ENCODE measurements at regions not wholly inside any gene's neighbourhood (a gene's known extent, or its start where the extent isn't known, plus 50 kb on each side); places are given as distances from the start of the nearest gene placed in this dataset.
"Not testable (repeated sequence)": the region's sequence is repeated elsewhere in the genome, so short reads cannot be mapped to it uniquely, and the experiment has no call there.

DNA sequence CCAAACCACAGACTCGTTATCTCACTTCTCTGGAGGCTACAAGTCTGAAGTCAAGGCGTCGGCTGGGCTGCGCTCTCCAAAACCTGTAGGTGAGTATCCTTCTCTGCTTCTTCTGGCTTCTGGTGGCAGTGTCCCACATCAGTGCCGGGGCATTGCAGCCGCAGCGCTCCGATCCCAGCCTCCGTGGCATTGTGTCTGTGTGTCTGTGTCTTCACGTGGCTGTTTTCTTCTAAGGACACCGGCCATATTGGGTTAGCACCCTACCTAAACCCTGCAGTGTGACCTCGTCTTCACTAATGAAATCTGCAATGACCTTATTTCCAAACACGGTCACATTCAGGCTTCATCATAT lies 584.9 kb upstream of the COBL start:
- H3K27ac Mint-ChIP-seq, result no peak overlapping the region
- no peaks in the 10 kb centered on the region for H3K4me1 Mint-ChIP-seq
- TF ChIP-seq, protein P1, sequence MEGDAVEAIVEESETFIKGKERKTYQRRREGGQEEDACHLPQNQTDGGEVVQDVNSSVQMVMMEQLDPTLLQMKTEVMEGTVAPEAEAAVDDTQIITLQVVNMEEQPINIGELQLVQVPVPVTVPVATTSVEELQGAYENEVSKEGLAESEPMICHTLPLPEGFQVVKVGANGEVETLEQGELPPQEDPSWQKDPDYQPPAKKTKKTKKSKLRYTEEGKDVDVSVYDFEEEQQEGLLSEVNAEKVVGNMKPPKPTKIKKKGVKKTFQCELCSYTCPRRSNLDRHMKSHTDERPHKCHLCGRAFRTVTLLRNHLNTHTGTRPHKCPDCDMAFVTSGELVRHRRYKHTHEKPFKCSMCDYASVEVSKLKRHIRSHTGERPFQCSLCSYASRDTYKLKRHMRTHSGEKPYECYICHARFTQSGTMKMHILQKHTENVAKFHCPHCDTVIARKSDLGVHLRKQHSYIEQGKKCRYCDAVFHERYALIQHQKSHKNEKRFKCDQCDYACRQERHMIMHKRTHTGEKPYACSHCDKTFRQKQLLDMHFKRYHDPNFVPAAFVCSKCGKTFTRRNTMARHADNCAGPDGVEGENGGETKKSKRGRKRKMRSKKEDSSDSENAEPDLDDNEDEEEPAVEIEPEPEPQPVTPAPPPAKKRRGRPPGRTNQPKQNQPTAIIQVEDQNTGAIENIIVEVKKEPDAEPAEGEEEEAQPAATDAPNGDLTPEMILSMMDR (IDR thresholded peaks at IDR 0.05; ENCODE audit: unreplicated experiment in 3 of 3), result no peak
- H3K27me3 Mint-ChIP-seq (ENCODE audit: low read depth), result no peaks in the 10 kb centered on the region
- H3K9me3 Mint-ChIP-seq, result peaks cover 4% of the 10 kb centered on the region
- H3K4me3 Mint-ChIP-seq, result no peak overlapping the region
- H3K36me3 Mint-ChIP-seq (ENCODE audit: low read depth), result no peaks in the 10 kb centered on the region

DNA sequence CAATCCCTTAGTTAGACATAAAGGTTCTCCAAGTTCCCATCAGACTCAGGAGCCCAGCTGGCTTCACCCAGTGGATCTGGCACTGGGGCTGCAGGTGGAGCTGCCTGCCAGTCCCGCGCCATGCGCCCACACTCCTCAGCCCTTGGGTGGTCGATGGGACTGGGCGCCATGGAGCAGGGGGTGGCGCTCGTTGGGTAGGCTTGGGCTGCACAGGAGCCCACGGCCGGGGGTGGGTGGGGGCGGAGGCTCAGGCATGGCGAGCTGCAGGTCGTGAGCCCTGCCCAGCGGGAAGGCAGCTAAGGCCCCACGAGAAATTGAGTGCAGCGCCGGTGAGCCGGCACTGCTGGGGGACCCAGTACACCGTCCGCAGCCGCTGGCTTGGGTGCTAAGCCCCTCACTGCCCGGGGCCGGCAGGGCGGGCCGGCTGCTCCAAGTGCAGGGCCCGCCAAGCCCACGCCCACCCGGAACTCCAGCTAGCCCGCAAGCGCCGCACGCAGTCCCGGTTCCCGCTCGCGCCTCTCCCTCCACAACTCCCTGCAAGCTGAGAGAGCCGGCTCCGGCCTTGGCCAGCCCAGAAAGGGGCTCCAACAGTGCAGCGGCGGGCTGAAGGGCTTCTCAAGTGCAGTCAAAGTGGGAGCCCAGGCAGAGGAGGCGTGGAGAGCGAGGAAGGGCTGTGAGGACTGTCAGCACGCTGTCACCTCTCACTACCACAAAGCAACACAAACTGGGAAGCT lies 584.3 kb upstream of the COBL start:
- not testable (repeated sequence) for H3K27ac Mint-ChIP-seq; H3K9me3 Mint-ChIP-seq; H3K4me3 Mint-ChIP-seq; H3K4me1 Mint-ChIP-seq; H3K36me3 Mint-ChIP-seq (ENCODE audit: low read depth); H3K27me3 Mint-ChIP-seq (ENCODE audit: low read depth)

DNA sequence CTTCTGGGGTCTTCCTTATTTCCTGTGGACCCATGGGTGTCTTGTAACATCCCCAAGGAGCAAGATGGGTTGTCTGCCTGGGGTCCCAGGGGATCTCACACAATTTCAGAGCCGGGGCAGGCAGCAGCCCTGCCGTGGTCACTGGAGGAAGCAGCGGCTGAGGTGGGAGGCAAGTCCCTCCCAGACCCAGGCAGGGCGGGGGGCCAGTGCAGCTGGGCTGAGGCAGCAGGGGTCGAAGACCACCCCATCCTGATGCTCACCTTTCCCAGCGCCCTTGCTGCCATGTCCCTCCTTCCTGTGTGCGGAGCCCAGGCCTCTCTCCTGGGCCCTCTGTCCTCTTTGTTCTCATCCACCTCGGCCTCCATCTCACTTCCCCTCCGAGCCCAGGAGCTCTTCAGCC lies 583.0 kb upstream of the COBL start:
- H3K4me1 Mint-ChIP-seq, result no peaks in the 10 kb centered on the region
- no peaks in the 10 kb centered on the region for H3K36me3 Mint-ChIP-seq (ENCODE audit: low read depth)
- H3K27me3 Mint-ChIP-seq (ENCODE audit: low read depth), result no peaks in the 10 kb centered on the region
- TF ChIP-seq, protein P1 (IDR thresholded peaks at IDR 0.05; ENCODE audit: unreplicated experiment in 3 of 3), result no peak
- no peak overlapping the region for H3K4me3 Mint-ChIP-seq
- no peak overlapping the region for H3K27ac Mint-ChIP-seq
- peaks cover 6% of the 10 kb centered on the region for H3K9me3 Mint-ChIP-seq

DNA sequence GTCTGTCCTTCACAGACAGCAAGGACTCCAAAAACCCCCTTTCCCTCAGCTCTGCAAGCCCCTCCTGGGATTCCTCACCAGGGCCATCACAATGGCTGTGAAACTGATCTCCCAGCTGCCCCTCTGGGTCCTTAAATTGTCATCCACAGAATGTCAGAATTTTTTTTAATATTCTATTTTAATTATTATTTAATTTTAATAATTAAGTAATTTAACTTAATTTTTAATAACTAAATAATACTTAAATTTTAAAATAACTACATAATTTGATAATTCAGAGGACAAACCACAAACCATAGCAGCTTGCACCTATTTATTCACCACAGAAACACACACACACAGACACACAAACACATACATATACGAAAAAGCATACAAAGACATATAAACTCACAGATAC lies 565.8 kb upstream of the COBL start:
- no peaks in the 10 kb centered on the region for H3K27me3 Mint-ChIP-seq (ENCODE audit: low read depth)
- no peak overlapping the region for H3K27ac Mint-ChIP-seq
- H3K4me1 Mint-ChIP-seq, result no peaks in the 10 kb centered on the region
- H3K36me3 Mint-ChIP-seq (ENCODE audit: low read depth), result no peaks in the 10 kb centered on the region
- no peaks in the 10 kb centered on the region for H3K9me3 Mint-ChIP-seq
- no peak overlapping the region for H3K4me3 Mint-ChIP-seq
- TF ChIP-seq, protein P1 (IDR thresholded peaks at IDR 0.05; ENCODE audit: unreplicated experiment in 3 of 3), result no peak

DNA sequence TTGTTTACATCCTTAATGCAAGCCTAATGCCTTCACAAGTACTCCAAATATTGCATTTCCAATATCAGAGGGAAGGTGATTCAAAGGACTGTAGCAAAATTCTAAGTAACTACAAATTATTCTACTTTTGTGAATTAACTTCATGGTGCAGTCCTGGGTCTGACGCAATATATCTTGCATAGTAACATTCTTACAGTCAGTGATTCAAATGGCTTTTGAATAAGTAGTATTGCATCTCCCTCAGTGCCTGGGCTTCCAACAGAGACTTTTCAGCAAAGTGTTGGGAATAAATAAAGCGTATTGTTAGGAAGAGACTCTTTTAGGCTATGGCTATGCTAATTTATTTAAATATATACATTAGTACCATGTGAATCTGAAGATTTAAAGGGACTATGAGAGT lies 564.7 kb upstream of the COBL start:
- H3K4me1 Mint-ChIP-seq, result no peaks in the 10 kb centered on the region
- H3K4me3 Mint-ChIP-seq, result no peak overlapping the region
- TF ChIP-seq, protein P1 (IDR thresholded peaks at IDR 0.05; ENCODE audit: unreplicated experiment in 3 of 3), result no peak
- no peaks in the 10 kb centered on the region for H3K9me3 Mint-ChIP-seq
- H3K36me3 Mint-ChIP-seq (ENCODE audit: low read depth), result no peaks in the 10 kb centered on the region
- no peak overlapping the region for H3K27ac Mint-ChIP-seq
- H3K27me3 Mint-ChIP-seq (ENCODE audit: low read depth), result no peaks in the 10 kb centered on the region

DNA sequence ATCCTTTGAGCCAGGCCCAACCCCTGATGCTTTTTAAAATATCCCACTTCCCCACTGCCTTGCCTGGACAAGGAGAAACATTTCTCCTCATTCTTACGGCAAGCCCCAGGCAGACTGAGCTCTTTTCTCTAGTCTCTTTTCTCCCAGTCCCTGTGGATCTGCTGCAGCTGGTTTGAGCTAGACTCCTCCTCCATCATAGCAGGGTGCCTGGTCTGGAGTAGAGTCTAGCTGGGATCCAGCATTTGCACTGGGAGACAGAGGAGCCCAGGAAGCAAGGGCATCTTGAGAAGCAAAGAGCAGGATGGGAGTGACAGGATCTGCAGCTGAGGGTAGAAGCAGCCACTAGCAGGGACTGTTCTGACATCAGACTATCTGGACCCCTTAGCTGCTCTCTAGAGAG lies 562.3 kb upstream of the COBL start:
- H3K4me1 Mint-ChIP-seq, result no peaks in the 10 kb centered on the region
- H3K27me3 Mint-ChIP-seq (ENCODE audit: low read depth), result no peaks in the 10 kb centered on the region
- no peak overlapping the region for H3K4me3 Mint-ChIP-seq
- H3K9me3 Mint-ChIP-seq, result no peaks in the 10 kb centered on the region
- no peaks in the 10 kb centered on the region for H3K36me3 Mint-ChIP-seq (ENCODE audit: low read depth)
- TF ChIP-seq, protein P1 (IDR thresholded peaks at IDR 0.05; ENCODE audit: unreplicated experiment in 3 of 3), result no peak
- no peak overlapping the region for H3K27ac Mint-ChIP-seq
